ENCODE measurements at regions not wholly inside any gene's neighbourhood (a gene's known extent, or its start where the extent isn't known, plus 50 kb on each side); places are given as distances from the start of the nearest gene placed in this dataset.
"Not testable (repeated sequence)": the region's sequence is repeated elsewhere in the genome, so short reads cannot be mapped to it uniquely, and the experiment has no call there.

DNA sequence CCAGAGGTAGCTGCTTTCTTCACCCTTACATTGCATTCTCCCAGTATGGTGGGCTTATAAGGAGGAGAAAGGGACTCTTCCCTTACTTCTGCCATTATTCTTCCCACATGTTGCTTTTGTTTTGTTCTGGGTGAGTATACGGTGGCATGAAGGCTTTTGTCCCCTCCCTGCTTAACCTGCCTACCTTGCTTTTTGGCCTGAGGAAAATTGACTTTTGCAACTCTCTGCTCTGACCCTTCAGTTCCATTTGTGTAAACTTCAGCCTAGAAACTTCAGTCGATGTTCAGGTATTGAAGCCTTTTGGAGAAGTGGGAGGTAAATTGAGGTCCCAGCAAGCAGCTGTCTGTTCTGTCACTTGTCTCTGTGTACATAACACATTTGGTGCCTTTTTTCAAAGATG lies 110.2 kb downstream of the PCSK1 start:
- TF ChIP-seq CTCF (IDR thresholded peaks at IDR 0.05): no peak
- no peak for TF ChIP-seq POLR2A (IDR thresholded peaks at IDR 0.05)
- 83 to 95% methylated on average over 2 of the region's 2 CpGs for WGBS, 2 donors
- Histone ChIP-seq H3K9me3 (no peaks in the 10 kb centered on the region), H3K27me3 (no peaks in the 10 kb centered on the region), H3K36me3 (ENCODE audit: low read depth, missing control alignments) (no peaks in the 10 kb centered on the region), H3K4me1 (no peaks in the 10 kb centered on the region), H3K27ac (no peak overlapping the region), H3K4me3 (no peak overlapping the region)
- intact Hi-C loops (cut with DNase I; ENCODE audit: low total_unique reads): no loop called here
- DNase-seq: no peak

DNA sequence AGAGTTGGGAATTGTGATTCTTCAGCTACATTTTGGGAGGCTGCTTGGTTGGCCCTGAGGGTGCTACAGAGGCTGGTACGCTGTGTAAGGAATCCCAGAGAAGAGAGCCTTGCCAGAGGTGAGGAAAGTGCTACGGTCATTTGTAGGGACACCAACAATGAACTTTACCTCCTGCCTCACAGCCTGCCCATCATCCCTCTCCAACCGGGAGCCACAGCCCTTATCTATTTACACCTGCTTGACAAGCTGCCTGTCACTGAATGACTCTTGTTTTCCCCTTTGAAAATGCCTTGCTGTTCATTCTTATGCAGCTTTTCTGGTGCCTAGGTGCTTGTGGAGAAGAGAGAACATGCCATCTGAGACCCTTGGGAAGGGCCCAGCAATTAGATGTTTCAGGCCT lies 110.8 kb downstream of the PCSK1 start:
- Histone ChIP-seq H3K9me3 (no peaks in the 10 kb centered on the region), H3K27me3 (no peaks in the 10 kb centered on the region), H3K36me3 (ENCODE audit: low read depth, missing control alignments) (no peaks in the 10 kb centered on the region), H3K4me1 (no peaks in the 10 kb centered on the region), H3K27ac (no peak overlapping the region), H3K4me3 (no peak overlapping the region)
- 73% methylated on average over 3 of the region's 3 CpGs for WGBS, 2 donors
- intact Hi-C loops (cut with DNase I; ENCODE audit: low total_unique reads): no loop called here
- no peak for DNase-seq
- TF ChIP-seq CTCF (IDR thresholded peaks at IDR 0.05) (no peak), POLR2A (IDR thresholded peaks at IDR 0.05) (no peak)

DNA sequence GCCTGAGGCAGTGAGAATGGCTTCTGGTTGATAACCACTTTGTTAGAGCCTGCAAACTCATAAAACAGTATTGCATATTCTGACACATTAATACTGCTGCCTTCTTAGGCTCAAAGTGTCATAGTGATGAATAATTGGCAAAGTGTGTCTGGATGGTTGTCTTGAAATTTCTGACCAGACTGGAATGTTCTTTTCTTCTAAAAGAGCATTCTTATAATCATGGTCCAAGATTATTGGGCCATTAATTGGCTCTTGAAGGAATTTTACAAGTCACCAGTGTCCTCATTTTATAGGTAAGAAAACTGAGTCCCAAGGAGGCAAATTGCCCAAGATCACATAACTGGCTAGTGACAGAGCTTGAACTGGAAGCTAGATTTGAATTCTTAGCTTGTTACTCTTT lies 111.7 kb downstream of the PCSK1 start:
- Histone ChIP-seq H3K9me3 (no peaks in the 10 kb centered on the region), H3K27ac (no peak overlapping the region), H3K4me1 (no peaks in the 10 kb centered on the region), H3K27me3 (no peaks in the 10 kb centered on the region), H3K36me3 (ENCODE audit: low read depth, missing control alignments) (no peaks in the 10 kb centered on the region), H3K4me3 (no peak overlapping the region)
- intact Hi-C loops (cut with DNase I; ENCODE audit: low total_unique reads): no loop called here
- TF ChIP-seq POLR2A (IDR thresholded peaks at IDR 0.05) (no peak), CTCF (IDR thresholded peaks at IDR 0.05) (no peak)
- no peak for DNase-seq

- Histone ChIP-seq H3K36me3 (ENCODE audit: low read depth, missing control alignments) (no peaks in the 10 kb centered on the region), H3K9me3 (no peaks in the 10 kb centered on the region), H3K4me1 (no peaks in the 10 kb centered on the region), H3K27me3 (no peaks in the 10 kb centered on the region), H3K4me3 (no peak overlapping the region), H3K27ac (no peak overlapping the region)
- intact Hi-C loops (cut with DNase I; ENCODE audit: low total_unique reads): no loop called here
- DNase-seq: no peak
- no peak for TF ChIP-seq POLR2A (IDR thresholded peaks at IDR 0.05)
- no peak for TF ChIP-seq CTCF (IDR thresholded peaks at IDR 0.05)
- 94% methylated on average over 3 of the region's 3 CpGs for WGBS, 2 donors
These were observed 112.3 kb downstream of the PCSK1 start for GRCh38 chr5:96320797-96321196.

DNA sequence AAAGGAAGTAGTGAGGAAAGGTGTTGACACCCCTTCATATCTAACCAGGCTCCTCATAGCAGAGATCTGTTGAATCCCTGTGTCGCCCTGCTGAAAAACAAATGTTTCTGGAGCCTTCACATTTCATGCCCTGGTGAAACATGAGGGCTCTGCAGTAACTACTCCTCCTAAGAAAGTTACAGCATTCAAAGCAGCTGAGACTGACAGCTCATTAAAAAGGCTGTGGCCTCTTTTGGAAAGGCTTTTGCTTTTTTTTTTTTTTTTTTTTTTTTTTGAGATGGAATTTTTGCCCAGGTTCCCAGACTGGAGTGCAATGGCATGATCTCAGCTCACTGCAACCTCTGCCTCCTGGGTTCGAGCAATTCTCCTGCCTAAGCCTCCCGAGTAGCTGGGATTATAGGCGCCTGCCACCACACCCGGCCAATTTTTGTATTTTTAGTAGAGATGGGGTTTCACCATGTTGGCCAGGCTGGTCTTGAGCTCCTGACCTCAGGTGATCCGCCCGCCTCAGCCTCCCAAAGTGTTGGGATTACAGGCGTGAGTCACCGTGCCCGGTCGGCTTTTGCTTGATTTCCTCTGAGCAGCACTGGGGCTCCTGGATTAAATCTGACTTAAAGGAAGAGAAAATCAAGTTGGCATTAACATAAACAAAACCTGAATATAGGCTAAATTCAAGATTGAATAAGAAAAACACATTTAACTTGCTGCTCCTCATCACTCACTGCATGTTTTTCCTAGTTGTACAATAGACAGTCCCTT lies 112.9 kb downstream of the PCSK1 start:
- intact Hi-C loops (cut with DNase I; ENCODE audit: low total_unique reads); H3K27me3 ChIP-seq; H3K9me3 ChIP-seq; H3K4me1 ChIP-seq; DNase-seq; H3K36me3 ChIP-seq (ENCODE audit: low read depth, missing control alignments); H3K27ac ChIP-seq; H3K4me3 ChIP-seq: not testable (repeated sequence)
- WGBS, 2 donors: 94 to 98% methylated on average over 11 of the region's 11 CpGs
